ENCODE measurements at regions not wholly inside any gene's neighbourhood (a gene's known extent, or its start where the extent isn't known, plus 50 kb on each side); places are given as distances from the start of the nearest gene placed in this dataset.

DNA sequence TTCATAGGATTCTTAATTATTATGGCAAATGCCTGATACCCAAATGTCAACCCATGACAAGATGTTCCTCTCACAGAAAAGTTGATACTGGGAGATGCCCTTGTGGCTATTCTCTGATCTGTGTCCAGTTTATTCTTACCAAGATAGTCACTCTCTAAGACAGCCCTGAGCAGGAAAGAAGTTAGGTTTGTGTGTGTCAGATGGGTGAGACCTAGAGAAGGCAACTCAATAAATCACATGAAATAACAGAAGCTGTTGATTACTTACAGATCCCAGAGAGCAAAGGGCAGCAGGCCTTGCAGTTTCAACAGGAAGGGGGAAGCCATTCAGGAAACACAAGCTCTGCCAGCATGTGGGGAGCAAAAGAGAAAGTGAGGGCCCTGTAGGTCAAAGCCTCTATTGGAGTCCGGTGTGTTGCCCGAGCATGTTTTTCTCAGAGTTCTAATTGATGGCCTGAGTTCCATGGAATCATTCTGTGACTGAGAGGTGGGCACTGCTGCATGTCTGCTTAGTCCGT is 1193.7 kb upstream of the CDH18 start:
- no peak for DNase-seq (ENCODE audit: low read depth)

DNA sequence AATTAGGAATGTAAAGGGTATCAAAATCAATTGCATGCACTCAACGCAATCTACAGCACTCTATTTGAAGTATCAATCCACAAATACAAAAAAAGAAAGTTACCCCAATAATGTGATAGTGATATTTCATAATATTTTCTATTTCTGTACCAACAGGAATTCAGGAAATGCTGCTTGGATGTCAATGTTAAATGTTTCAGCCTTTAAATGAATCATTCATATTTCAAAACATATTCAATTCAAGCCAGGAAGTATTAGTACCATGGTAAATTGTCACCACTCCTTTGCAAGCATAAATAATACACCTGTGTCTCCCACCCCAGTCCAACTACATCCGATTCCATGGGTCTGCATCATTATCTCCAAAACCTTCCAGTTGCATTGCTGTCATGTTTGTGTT is 1185.5 kb upstream of the CDH18 start:
- DNase-seq (ENCODE audit: low read depth), result no peak

DNA sequence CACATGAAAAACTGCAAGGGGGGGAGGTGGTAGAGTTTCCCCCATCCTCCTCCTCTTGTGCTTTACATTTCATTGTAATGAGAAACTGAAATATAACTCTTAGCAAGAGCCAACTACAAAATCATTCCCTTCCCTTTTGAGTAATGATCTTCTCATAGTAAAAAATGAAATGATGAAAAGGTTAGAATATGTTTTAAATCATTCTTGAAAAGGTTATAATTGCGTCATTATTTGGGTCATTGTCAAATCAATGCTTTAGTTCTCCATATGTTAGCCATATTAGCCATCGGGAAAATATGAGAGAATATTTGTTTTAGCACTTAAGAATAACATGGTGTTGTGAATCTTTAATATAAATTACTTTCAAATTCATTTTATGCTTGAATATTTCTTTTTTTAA is 1185.0 kb upstream of the CDH18 start:
- DNase-seq (ENCODE audit: low read depth), result no peak

DNA sequence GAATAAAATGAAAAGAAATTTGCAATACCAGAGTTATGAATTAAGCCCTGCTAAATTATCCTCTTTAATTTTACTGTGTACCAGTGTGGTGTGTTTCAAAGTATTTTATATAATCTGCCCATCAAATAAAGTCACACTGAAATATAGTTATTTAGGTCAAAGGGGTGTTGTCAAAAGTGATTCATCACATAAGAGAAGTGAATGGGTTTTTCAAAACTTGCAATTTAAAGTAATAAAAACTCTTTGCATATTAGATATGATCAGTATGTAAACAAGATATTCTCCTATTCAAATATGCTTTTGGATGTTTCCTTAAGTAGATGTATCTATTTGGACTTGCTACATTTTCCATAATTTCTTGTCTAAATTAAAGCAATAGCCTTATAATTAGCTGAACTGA is 1183.0 kb upstream of the CDH18 start:
- no peak for DNase-seq (ENCODE audit: low read depth)

DNA sequence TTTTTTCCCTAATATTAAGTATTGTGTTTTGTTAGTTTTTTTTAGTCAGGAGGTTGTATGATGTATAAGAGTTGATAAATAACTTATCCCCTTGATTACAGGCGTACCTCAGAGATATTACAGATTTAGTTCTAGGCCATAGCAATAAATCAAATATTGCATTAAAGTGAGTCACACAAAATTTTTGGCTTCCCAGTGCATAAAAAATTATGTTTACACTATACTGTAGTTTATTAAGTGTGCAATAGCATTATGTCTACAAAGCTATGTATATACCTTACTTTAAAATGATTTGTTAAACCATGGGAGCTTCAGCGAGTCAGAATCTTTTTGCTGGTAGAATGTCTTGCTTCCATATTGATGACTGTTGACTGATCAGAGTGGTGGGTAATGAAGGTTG is 1180.6 kb upstream of the CDH18 start:
- DNase-seq (ENCODE audit: low read depth), result no peak

DNA sequence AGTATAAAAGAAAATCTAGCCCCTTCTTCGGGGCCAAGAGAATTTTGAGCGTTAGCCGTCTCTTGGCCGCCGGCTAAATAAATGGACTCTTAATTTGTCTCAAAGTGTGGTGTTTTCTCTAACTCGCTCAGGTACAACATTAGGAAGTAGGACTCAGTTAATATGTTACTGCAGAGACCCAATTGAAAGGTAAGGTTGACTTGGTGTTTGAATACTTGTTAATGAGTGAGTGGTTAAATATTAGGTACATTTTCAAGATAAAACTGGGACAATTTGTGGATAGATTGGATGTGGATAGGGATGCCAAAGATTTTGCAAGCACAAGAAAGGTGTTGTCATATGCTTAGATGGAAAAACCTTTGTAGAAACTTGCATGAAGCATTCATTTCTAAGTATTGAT is 1177.3 kb upstream of the CDH18 start:
- DNase-seq (ENCODE audit: low read depth), result no peak

DNA sequence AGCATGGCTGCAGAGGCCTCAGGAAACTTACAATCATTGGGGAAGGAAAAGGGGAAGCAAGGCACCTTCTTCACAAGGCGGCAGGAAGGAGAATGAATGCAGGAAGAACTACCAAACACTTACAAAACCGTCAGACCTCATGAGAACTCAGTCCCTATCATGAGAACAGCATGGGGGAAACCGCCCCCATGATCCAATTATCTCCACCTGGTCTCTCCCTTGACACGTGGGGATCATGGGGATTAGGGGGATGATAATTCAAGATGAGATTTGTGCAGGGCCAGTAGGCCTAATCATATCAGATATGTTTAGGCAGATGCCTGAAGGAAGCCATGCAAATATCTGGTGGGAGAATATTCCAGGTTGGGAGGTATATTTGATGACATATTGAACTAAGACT is 1176.4 kb upstream of the CDH18 start:
- DNase-seq (ENCODE audit: low read depth), result no peak

DNA sequence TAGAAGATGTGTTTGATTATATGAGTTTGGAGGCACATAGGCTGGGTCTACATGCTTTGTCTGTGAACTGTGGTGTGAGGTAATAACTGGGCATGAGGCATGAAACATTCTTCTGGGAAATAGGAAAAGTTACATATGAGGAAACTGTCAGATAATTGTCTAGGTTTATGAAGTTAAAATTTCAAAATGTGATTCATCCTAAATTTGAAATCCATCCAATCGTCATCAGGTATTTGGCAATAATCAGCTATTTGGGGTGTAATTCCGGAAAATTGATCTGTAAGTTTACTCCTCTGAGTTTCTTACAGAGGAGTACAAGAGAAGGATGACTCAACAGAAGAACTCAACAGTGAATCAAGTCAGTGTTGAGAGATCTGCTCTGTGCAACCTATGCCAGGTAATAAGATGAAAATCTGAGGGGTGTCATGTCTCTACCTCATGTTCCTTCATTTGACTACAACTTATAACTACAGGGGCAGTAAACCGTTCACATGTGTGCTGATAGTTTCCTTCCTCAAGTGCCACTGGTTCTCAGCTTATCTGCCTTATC is 1171.6 kb upstream of the CDH18 start:
- DNase-seq (ENCODE audit: low read depth), result no peak

DNA sequence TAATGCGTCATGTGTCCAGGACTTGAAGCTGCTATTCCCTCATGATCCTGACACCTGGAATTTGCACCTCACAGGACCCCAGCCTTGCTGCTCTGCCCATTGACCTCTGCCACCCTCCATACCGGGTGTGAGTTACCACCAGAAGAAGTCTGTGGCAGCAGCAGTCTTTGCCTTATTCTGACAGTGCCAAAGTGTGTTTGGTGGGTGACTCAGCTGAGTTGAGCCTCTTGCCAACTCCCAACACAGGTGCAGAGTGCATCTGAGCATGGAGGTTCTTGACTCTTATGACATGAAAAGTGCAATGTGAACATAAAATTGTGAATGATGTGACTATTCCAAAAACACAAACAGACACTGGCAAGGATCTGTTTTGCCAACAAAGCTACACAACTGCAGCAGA is 1166.5 kb upstream of the CDH18 start:
- no peak for DNase-seq (ENCODE audit: low read depth)

DNA sequence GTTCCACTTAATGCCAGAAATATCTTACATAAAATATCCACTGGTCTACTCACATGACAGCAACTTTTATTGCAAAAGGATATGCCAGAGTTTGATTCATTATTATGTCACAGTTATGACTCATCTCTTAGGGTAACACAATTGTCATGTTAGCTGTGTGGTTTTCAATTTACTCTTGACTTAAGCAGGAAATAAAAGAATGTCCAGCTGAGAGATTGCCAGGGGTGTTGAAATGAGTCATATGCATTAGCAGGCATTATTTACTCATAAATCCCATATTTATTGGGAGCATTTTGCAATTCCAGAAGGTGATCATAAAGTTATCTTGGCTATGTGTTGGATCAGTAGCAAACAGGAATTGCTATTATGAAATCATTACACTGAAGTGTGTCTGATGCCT is 1164.6 kb upstream of the CDH18 start:
- DNase-seq (ENCODE audit: low read depth), result no peak

DNA sequence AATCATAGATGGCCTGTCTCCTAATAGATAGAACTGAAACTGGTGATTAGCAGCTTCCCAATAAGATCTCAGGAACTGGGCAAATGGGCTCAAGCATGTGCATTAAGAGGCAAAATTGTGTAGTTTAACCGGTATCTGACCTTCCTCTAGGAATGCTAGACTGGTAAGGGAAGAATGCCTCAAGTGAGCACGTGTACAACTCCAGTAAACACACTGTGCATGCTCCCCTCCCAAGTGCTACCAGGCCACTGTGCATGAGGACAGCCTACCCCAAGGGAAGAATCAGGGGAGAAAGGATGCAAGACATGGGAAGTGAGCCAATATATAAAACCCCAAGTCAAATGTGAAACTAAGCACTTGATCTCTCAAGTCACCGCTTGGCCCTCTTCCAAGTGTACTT is 1157.4 kb upstream of the CDH18 start:
- no peak for DNase-seq (ENCODE audit: low read depth)

DNA sequence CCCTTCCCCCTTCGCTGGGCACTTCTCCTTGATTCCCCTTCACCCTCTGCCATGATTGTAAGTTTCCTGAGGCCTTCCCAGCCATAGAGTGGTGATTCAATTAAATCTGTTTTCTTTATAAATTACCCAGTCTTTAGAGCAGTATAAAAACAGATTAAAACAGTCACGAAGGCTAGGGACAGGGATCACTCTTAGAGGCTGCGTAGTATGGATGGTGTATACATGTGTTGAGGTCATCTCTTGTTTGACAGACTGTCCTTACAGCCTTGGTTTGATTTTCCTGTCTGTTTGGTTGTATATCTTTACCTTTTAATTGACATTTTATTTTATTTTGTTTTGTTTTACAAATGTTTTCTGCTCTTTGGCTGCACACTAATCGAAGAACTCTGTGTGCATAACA is 1155.7 kb upstream of the CDH18 start:
- DNase-seq (ENCODE audit: low read depth), result no peak

DNA sequence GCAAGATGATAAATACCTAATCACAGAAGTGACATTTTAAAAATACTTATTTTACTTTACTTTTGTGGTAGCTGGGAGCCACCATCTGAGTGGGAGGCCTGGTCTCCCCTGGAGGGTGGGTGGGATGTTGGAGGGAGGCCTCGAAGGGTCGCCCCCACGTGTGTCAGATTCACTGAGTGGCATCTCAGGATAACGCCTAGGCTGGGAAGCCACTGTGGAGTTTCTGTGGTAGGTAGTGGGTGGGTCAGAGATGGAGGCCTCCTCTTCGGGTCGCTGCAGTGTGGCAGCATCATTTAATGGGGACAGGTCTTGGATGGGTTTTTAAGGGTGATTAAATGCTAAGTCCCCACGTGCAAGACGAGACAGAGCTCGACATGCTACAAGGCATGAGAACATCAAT is 1154.8 kb upstream of the CDH18 start:
- DNase-seq (ENCODE audit: low read depth), result no peak

DNA sequence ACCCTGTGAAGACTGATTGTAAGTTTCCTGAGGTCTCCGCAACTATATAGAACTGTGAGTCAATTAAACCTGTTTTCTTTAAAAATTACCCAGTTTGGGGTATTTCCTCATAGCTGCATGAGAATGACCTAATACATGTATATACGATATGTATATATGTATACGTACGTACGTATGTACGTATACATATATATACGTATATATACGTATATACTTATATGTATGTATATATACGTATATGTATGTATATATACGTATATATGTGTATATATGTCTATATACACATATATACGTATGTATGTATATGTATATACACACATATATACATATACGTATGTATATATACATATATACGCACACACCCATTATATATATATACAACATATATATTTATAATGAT is 1153.0 kb upstream of the CDH18 start:
- no peak for DNase-seq (ENCODE audit: low read depth)

DNA sequence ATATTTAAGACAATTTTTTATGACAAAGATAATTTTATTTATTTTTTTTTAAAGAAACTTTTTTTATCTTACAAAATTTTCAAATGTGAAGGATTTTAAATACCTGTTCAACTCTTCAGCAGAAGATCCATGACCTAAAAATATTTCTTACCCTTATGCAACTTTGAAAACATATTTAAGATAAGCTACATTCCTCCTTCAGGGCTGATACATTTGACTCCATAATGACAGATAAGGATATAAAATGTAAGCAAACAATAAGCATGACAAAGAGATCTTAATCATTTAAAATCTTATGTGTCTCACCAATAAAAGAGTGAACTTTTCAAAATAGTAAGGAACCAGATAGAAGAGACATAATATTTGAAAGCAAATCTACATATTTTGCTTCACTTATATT is 1138.2 kb upstream of the CDH18 start:
- DNase-seq (ENCODE audit: low read depth), result no peak

DNA sequence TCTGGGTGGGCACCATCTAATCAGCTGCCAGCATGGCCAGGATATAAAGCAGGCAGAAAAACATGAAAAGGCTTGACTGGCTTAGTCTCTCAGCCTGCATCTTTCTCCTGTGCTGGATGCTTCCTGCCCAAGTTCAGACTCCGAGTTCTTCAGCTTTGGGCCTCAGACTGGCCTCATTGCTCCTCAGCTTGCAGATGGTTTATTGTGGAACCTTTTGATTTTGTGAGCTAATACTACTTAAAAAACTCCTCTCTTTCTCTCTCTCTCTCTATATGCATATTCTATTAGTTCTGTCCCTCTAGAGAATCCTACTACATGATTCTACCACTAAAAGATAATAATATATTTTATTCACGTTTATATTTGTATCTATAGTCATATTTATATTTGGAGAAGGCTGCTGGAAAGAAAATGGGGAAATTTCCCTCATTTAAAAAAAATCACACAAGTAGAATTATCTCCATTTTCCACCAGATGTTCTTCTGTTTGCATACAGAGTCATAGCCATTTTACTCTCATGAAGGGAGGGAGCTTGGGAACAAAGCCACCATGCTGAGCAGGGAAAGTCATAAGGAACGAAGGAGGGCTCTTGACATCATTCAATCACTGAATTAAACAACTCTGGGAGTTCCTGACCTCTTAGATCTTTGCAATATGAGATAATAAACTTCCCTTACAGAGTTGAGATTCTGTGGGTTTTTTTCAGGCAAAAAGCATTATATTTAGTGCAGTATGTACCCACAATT is 1137.4 kb upstream of the CDH18 start:
- peak; percentile 1 for DNase-seq (ENCODE audit: low read depth)

DNA sequence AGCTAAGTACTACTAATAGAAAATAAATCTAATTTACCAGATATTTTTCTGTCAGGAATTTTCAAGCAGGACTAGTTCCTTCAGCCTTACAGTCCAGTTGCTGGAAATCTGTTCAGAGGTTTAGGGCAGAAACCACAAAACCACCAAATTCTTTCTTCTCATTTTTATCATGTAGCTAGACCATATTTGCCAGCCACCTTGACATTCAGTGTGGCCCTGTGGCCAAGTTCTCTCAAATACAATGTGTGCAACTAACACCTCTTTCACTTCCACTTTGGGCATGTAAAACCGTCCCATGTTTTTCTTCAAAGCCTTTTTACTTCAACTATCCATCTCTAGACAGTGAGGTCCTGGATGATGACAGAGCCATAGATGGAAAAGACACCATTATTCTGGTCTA is 1133.2 kb upstream of the CDH18 start:
- DNase-seq (ENCODE audit: low read depth), result no peak

DNA sequence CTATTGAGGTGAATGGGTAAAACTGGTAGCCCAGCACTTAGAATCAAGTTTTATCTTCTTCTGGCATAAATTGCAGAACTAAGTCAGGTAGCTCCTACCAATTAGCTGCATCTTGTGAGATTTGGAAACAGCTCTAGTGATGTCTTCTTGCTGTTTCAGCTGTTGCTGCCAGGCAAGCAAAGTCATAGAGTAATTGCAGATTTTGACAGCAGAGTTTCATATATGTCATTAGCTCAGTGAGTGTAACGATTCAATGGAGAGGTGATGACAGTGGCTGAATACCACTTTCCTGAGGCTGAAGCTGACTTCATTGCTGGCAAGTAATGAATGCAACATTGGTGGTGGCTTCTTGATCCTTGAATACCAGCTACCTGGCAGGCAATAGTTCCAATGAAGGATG is 1109.7 kb upstream of the CDH18 start:
- DNase-seq (ENCODE audit: low read depth), result no peak

DNA sequence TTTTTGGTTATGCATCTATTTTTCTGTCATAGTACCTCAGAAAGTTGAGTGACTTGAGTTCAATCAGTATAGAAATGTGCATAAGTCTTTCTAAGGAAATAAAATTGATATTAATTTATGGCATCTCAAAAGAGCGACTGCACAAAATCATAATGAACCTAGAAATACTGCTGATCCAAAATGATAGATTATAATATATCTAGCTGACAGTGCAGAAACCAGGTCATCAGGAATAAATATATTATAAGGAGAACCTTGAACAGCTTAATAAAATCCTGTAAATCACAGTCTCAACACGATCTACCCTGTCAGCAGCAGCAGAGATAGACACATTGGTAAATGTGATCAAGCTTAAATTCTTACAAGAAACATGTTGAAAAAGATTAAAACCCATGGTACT is 1106.6 kb upstream of the CDH18 start:
- DNase-seq (ENCODE audit: low read depth), result no peak

DNA sequence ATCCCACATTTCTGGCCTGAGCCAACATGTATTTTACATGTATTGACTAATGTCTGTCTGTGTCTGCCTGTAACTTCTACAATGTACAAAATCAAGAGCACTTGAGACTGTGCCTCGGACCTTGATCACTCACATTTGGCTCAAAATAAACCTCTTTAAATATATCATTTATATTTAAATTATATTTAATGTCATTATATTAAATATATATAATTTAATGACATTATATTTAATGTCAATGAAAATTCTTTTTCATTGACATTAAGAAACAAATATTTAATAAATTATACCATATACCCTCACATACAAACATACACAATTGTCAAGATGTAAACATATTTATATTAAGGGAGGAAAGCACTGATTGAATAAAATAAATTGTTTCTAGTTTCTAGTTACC is 1099.8 kb upstream of the CDH18 start:
- no peak for DNase-seq (ENCODE audit: low read depth)

DNA sequence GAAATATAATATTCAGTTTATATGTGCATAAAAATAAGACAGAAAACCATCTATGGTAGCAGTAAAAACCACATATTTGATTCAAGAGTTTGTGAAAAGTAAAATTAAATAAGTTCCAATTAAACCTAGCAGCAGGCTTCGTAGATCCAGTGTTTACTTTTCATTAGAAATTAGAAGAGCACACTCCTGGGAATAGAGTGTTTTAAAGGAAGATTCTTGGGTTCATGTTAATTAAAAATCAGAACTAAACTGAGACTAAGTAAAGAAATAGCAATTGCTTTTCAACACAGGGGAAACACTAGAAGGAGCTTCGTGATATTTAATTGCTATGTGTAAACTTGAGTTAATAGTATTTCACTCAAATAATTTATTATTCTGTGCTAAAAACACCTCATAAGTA is 1097.8 kb upstream of the CDH18 start:
- DNase-seq (ENCODE audit: low read depth), result no peak

DNA sequence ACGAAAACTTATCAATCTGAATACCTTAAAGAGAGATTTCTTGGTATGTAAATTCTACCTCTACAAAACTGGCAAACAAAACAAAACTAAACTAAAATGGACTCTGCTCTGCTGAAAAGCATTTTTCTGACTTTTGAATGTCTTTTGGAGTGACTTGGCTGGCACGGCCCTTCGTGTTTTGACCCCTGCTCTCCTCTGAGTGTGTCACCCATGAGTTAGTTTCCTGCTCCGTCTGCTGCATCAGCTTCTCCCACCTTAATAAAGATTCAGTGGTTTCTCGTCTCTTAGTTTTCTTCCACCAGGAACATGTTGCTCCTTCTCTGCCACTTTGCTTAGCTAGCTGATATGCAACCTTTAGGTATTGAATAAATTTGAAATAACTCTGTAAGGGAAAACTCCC is 1084.0 kb upstream of the CDH18 start:
- DNase-seq (ENCODE audit: low read depth), result no peak

DNA sequence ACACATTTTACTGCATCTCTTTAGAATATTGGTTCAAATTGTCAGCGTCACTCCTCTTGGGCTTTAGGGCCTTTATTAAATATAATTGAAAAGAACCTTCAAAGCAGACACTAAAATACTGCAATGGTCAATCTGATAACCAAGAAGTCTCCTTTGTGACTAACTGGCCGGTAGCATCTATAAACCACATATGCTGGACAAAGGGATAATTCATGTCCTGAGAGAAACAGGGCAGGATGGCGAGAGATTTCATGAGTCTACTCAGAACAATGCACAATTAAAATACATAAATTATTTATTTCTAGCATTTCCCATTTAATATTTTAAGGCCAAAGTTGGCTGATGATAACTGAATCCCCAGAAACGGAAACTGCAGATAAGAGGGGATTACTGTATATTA is 1083.4 kb upstream of the CDH18 start:
- DNase-seq (ENCODE audit: low read depth), result no peak

DNA sequence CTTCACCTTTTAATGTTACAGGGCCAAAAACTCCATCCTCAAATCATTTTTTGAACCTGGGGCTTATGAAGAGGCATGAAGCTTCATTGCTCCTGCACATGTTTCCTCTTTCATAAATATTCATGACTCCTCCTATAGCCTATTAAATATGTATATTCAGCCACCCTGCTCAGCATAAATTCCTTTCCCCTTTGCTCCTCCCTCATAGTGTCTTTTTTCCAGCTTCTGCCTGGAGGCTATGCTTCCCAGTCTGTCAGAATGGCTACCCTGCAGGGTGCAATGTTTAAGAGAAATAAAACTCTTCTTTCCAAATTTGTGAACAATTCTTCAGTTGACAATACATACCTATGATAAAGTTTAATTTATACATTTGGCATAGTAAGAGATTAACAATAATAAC is 1082.9 kb upstream of the CDH18 start:
- no peak for DNase-seq (ENCODE audit: low read depth)

Data from forelimb muscle (tissue), 1 donor.